Progenitor cell of endocrine pancreas (in vitro differentiated cells): ENCODE measurements at regions not wholly inside any gene's neighbourhood (a gene's known extent, or its start where the extent isn't known, plus 50 kb on each side); places are given as distances from the start of the nearest gene placed in this dataset.
"Not testable (repeated sequence)": the region's sequence is repeated elsewhere in the genome, so short reads cannot be mapped to it uniquely, and the experiment has no call there.

ENCODE experiments used
- DNase-seq: peaks from one replicate; pipeline ENCODE4 v3.0.0; 2021; ENCODE audit warnings: low spot score; ENCODE audit not compliant: unreplicated experiment
- H3K27ac Mint-ChIP-seq: 2 replicates; pipeline ENCODE4 v1.8.0; 2021; ENCODE audit warnings: mild to moderate bottlenecking, moderate library complexity, mixed read lengths
- H3K27me3 Mint-ChIP-seq: 2 replicates; pipeline ENCODE4 v1.8.0; 2021; ENCODE audit warnings: mixed read lengths
- H3K36me3 Mint-ChIP-seq: 2 replicates; pipeline ENCODE4 v1.8.0; 2022; ENCODE audit warnings: mixed read lengths; ENCODE audit not compliant: insufficient read depth
- H3K4me1 Mint-ChIP-seq: 2 replicates; pipeline ENCODE4 v1.8.0; 2021; ENCODE audit warnings: low read depth, mixed read lengths
- H3K4me3 Mint-ChIP-seq: 2 replicates; pipeline ENCODE4 v1.8.0; 2021; ENCODE audit warnings: low read depth, mild to moderate bottlenecking, moderate library complexity, mixed read lengths
- H3K9me3 Mint-ChIP-seq: 2 replicates; pipeline ENCODE4 v1.8.0; 2021; ENCODE audit warnings: low read depth, mixed read lengths
- CTCF ChIP-seq: fragments of 200-600 bp; sonication (generic); IDR thresholded peaks from one replicate; pipeline ENCODE4 v1.5.0; 2021; ENCODE audit warnings: antibody characterized with exemption, mild to moderate bottlenecking; ENCODE audit not compliant: unreplicated experiment

GRCh38 chr6:48990739-48991138 is 472.3 kb downstream of the MMUT start:
- Mint-ChIP-seq H3K4me3 (no peak overlapping the region), H3K9me3 (peaks cover 3% of the 10 kb centered on the region), H3K27ac (no peak overlapping the region), H3K36me3 (no peaks in the 10 kb centered on the region), H3K27me3 (no peaks in the 10 kb centered on the region), H3K4me1 (peaks cover 2% of the 10 kb centered on the region)
- no peak for TF ChIP-seq CTCF
- DNase-seq, result no peak

DNA sequence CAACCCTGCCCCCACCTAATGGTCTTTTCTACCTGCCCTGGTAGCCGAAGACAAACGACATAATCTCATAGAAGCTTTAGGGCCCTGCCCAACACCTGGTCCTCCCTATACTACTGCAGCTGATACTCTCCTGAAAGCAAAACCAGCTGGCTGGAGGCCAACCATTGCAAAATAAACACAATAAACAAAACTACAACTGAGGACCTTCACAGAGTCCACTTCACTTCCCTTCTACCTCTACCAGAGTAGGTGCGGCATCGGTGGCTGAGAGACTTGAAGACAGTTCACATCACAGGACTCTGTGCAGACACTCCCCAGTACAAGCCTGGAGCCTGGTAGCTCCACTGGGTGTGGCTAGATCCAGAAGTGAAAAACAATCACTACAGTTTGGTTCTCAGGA is 476.2 kb downstream of the MMUT start:
- Mint-ChIP-seq H3K4me3 (no peak overlapping the region), H3K36me3 (no peaks in the 10 kb centered on the region), H3K27ac (no peak overlapping the region), H3K27me3 (no peaks in the 10 kb centered on the region), H3K9me3 (peaks cover 3% of the 10 kb centered on the region), H3K4me1 (peaks cover 2% of the 10 kb centered on the region)
- no peak for TF ChIP-seq CTCF
- DNase-seq, result no peak

GRCh38 chr6:48986105-48986504 is 476.9 kb downstream of the MMUT start:
- Mint-ChIP-seq H3K9me3 (peaks cover 3% of the 10 kb centered on the region), H3K36me3 (no peaks in the 10 kb centered on the region), H3K4me1 (peaks cover 2% of the 10 kb centered on the region), H3K27me3 (no peaks in the 10 kb centered on the region), H3K4me3 (no peak overlapping the region), H3K27ac (no peak overlapping the region)
- TF ChIP-seq CTCF, result no peak
- no peak for DNase-seq

DNA sequence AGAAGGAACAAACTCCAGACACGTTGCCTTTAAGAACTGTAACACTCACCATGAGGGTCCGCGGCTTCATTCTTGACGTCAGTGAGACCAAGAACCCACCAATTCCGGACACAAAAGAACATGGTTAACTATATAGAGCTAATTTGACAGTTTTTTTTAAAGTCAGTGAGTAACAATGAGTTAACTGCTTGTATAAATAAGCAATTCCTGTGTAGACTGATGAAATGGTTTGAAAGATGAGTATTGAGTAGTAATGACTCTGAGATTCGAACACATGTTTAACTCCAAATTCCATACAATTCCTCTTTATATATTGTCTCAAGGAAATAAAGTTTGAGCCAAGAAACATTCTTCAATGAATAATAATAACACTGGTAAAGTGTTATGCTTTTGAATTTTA is 478.0 kb downstream of the MMUT start:
- no peaks in the 10 kb centered on the region for H3K27me3 Mint-ChIP-seq
- H3K9me3 Mint-ChIP-seq, result peaks cover 3% of the 10 kb centered on the region
- H3K4me1 Mint-ChIP-seq, result peaks cover 2% of the 10 kb centered on the region
- no peak overlapping the region for H3K4me3 Mint-ChIP-seq
- no peaks in the 10 kb centered on the region for H3K36me3 Mint-ChIP-seq
- no peak for TF ChIP-seq CTCF
- no peak for DNase-seq
- H3K27ac Mint-ChIP-seq, result no peak overlapping the region

DNA sequence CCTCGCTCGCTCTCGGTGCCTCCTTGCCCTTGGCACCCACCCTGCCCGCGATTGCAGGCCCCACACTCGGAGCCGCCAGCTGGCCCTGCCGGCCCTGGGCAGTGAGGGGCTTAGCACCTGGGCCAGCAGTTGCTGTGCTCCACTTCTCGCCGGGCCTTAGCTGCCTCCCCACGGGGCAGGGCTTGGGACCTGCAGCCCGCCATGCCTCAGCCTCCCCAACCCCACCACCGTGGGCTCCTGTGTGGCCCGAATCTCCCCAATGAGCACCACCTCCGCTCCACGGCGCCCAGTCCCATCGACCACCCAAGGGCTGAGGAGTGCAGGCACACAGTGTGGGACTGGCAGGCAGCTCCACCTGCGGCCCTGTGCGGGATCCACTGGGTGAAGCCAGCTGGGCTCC is 479.1 kb downstream of the MMUT start:
- H3K4me1 Mint-ChIP-seq, DNase-seq, H3K27me3 Mint-ChIP-seq, H3K36me3 Mint-ChIP-seq, H3K27ac Mint-ChIP-seq, H3K4me3 Mint-ChIP-seq, H3K9me3 Mint-ChIP-seq: not testable (repeated sequence)

GRCh38 chr6:48983377-48983776 is 479.7 kb downstream of the MMUT start:
- H3K27me3 Mint-ChIP-seq, result no peaks in the 10 kb centered on the region
- no peaks in the 10 kb centered on the region for H3K36me3 Mint-ChIP-seq
- no peak overlapping the region for H3K4me3 Mint-ChIP-seq
- DNase-seq, result no peak
- peaks cover under 1% of the 10 kb centered on the region for H3K9me3 Mint-ChIP-seq
- no peak overlapping the region for H3K27ac Mint-ChIP-seq
- no peak for TF ChIP-seq CTCF
- peaks cover 2% of the 10 kb centered on the region for H3K4me1 Mint-ChIP-seq
